Spleen (tissue), 11 donors: ENCODE measurements at regions not wholly inside any gene's neighbourhood (a gene's known extent, or its start where the extent isn't known, plus 50 kb on each side); places are given as distances from the start of the nearest gene placed in this dataset.

ENCODE experiments used
- DNase-seq: peaks from one replicate; pipeline ENCODE4 v3.0.0-alpha.2; 2020
- H3K27ac ChIP-seq, 8 donors: fragments of 200-600 bp; sonication (generic) in 7 of 8; 1 replicate in 4 of 8; 2 replicates in 4 of 8; pipeline versions ENCODE4 v1.5.0 to v1.8.0; 2016 to 2021; ENCODE audit warnings: inconsistent platforms in 4 of 8, mild to moderate bottlenecking in 4 of 8, moderate library complexity in 1 of 8
- H3K27me3 ChIP-seq, 7 donors: fragments of 200-600 bp; sonication (generic) in 6 of 7; replicated peaks in 1 of 7; 1 replicate in 4 of 7; 2 replicates in 3 of 7; pipeline versions ENCODE4 v1.5.0 to v1.8.0; 2016 to 2021; ENCODE audit warnings: inconsistent platforms in 3 of 7, mild to moderate bottlenecking in 1 of 7
- H3K36me3 ChIP-seq, 6 donors: fragments of 200-600 bp; sonication (generic) in 5 of 6; 1 replicate in 4 of 6; 2 replicates in 2 of 6; pipeline versions ENCODE4 v1.5.0 to v1.8.0; 2016 to 2021; ENCODE audit warnings: inconsistent platforms in 2 of 6
- H3K4me1 ChIP-seq, 6 donors: fragments of 200-600 bp; sonication (generic) in 5 of 6; 1 replicate in 3 of 6; 2 replicates in 3 of 6; pipeline versions ENCODE4 v1.5.0 to v1.8.0; 2016 to 2021; ENCODE audit warnings: inconsistent platforms in 3 of 6
- H3K4me3 ChIP-seq, 8 donors: fragments of 200-600 bp; sonication (generic) in 7 of 8; 1 replicate in 4 of 8; 2 replicates in 4 of 8; pipeline versions ENCODE4 v1.5.0 to v1.8.0; 2016 to 2021; ENCODE audit warnings: inconsistent platforms in 4 of 8, mild to moderate bottlenecking in 4 of 8, moderate library complexity in 2 of 8
- H3K9me3 ChIP-seq, 8 donors: fragments of 200-600 bp; sonication (generic) in 7 of 8; 1 replicate in 4 of 8; 2 replicates in 4 of 8; pipeline versions ENCODE4 v1.5.0 to v1.8.0; 2016 to 2021; ENCODE audit warnings: inconsistent platforms in 4 of 8
- CTCF ChIP-seq, 11 experiments: fragments of 200-600 bp in 7 of 11; fragments of 450-650 bp in 4 of 11; sonication (generic) in 4 of 11; IDR thresholded peaks in 8 of 11; conservative IDR thresholded peaks in 3 of 11; 1 replicate in 7 of 11; 2 replicates in 4 of 11; pipeline versions ENCODE4 v1.4.0 to v1.8.0; 2016 to 2021; ENCODE audit warnings: antibody characterized with exemption in 11 of 11, inconsistent platforms in 4 of 11, mild to moderate bottlenecking in 1 of 11
- POLR2A ChIP-seq, 3 donors: fragments of 450-650 bp; IDR thresholded peaks; one replicate each; pipeline ENCODE4 v1.5.1; 2017; ENCODE audit warnings: antibody characterized with exemption in 3 of 3, mild to moderate bottlenecking in 1 of 3
- POLR2AphosphoS5 ChIP-seq, 3 donors: sonication (generic); formaldehyde crosslinking; IDR thresholded peaks; one replicate each; pipeline ENCODE4 v1.5.1; 2017; ENCODE audit warnings: antibody characterized with exemption in 3 of 3
- WGBS, 5 donors: extraction: QIAGEN DNeasy Blood & Tissue Kit in 3 of 5; methylation state at CpG; one replicate each; pipeline versions ENCODE4 v1.1.5 to v1.1.7; 2013 to 2018; 5-methylcytosine and 5-hydroxymethylcytosine counted together
- intact Hi-C: fragments of 100-400 bp; cut with DNase I; formaldehyde crosslinking; loops from one replicate; pipeline ENCODE4 v1.15.0; 2023; ENCODE audit warnings: low total_unique reads
- donor health status: healthy with polysubstance abuse.
- donor health status: DM: no; HTN: no; CAD: no; lungs with moderate emphysema.
- donor health status: DM: no; HTN: no; CAD: no.
- donor health status: Bipolar disorder and iron deficiency.
- donor health status: healthy.
- donor health status: DM: no; HTN: no; CAD: no.
- donor health status: DM: yes; HTN: yes; CAD: no.

- no peak for TF ChIP-seq CTCF (IDR thresholded peaks at IDR 0.05 in 8 of 11, conservative IDR thresholded peaks at IDR 0.05 in 3 of 11)
- no peak for TF ChIP-seq POLR2AphosphoS5 (IDR thresholded peaks at IDR 0.05)
- Histone ChIP-seq H3K4me1 (no peaks in the 10 kb centered on the region), H3K9me3 (no peaks in the 10 kb centered on the region), H3K27me3 (no peaks in the 10 kb centered on the region), H3K27ac (no peak overlapping the region), H3K36me3 (no peaks in the 10 kb centered on the region), H3K4me3 (no peak overlapping the region)
- DNase-seq, result no peak
- intact Hi-C loops, result no loop called here
- 31 to 54% (median 36%) methylated on average over 1 of the region's 1 CpG for WGBS, 5 donors
These were observed 126.7 kb upstream of the CENPE start for GRCh38 chr4:103324811-103325210.

GRCh38 chr4:103318327-103318726 is 120.2 kb upstream of the CENPE start:
- no peaks in the 10 kb centered on the region for H3K36me3 ChIP-seq
- no peaks in the 10 kb centered on the region for H3K4me1 ChIP-seq
- no peak overlapping the region for H3K27ac ChIP-seq
- H3K4me3 ChIP-seq, result no peak overlapping the region
- intact Hi-C loops, result no loop called here
- WGBS, 5 donors, result 79 to 92% (median 80%) methylated on average over 3 of the region's 3 CpGs
- DNase-seq, result no peak
- TF ChIP-seq POLR2A (IDR thresholded peaks at IDR 0.05) (no peak), CTCF (IDR thresholded peaks at IDR 0.05 in 8 of 11, conservative IDR thresholded peaks at IDR 0.05 in 3 of 11) (no peak), POLR2AphosphoS5 (IDR thresholded peaks at IDR 0.05) (no peak)
- H3K27me3 ChIP-seq, result no peaks in the 10 kb centered on the region
- peaks cover 0 to 59% (median 45%) of the 10 kb centered on the region in 8 donors for H3K9me3 ChIP-seq

- H3K27me3 ChIP-seq, result peaks cover 0 to 8% (median 0%) of the 10 kb centered on the region in 7 donors
- no peak overlapping the region for H3K27ac ChIP-seq
- no peak for TF ChIP-seq CTCF (IDR thresholded peaks at IDR 0.05 in 8 of 11, conservative IDR thresholded peaks at IDR 0.05 in 3 of 11)
- no peak for TF ChIP-seq POLR2AphosphoS5 (IDR thresholded peaks at IDR 0.05)
- no peak for TF ChIP-seq POLR2A (IDR thresholded peaks at IDR 0.05)
- peaks cover 0 to 15% (median under 1%) of the 10 kb centered on the region in 8 donors for H3K9me3 ChIP-seq
- no peaks in the 10 kb centered on the region for H3K36me3 ChIP-seq
- intact Hi-C loops, result no loop called here
- WGBS, 5 donors, result 63 to 81% (median 76%) methylated on average over 5 of the region's 5 CpGs
- no peak overlapping the region for H3K4me3 ChIP-seq
- H3K4me1 ChIP-seq, result no peaks in the 10 kb centered on the region
- no peak for DNase-seq
These were observed 110.1 kb upstream of the CENPE start for GRCh38 chr4:103308248-103308561.

- no peak overlapping the region for H3K4me3 ChIP-seq
- intact Hi-C loops, result no loop called here
- H3K9me3 ChIP-seq, result peaks cover 0 to 14% (median 0%) of the 10 kb centered on the region in 8 donors
- peaks cover 0 to 8% (median 0%) of the 10 kb centered on the region in 7 donors for H3K27me3 ChIP-seq
- no peak for DNase-seq
- TF ChIP-seq POLR2AphosphoS5 (IDR thresholded peaks at IDR 0.05), result no peak
- TF ChIP-seq POLR2A (IDR thresholded peaks at IDR 0.05), result no peak
- TF ChIP-seq CTCF (IDR thresholded peaks at IDR 0.05 in 8 of 11, conservative IDR thresholded peaks at IDR 0.05 in 3 of 11), result no peak
- H3K27ac ChIP-seq, result no peak overlapping the region
- H3K4me1 ChIP-seq, result no peaks in the 10 kb centered on the region
- H3K36me3 ChIP-seq, result no peaks in the 10 kb centered on the region
- WGBS, 5 donors, result 74 to 84% (median 80%) methylated on average over 12 to 18 of the region's 18 CpGs
These were observed 109.5 kb upstream of the CENPE start for GRCh38 chr4:103307453-103308247.
